ENCODE measurements at regions not wholly inside any gene's neighbourhood (a gene's known extent, or its start where the extent isn't known, plus 50 kb on each side); places are given as distances from the start of the nearest gene placed in this dataset.

- Histone ChIP-seq H2BK12ac (ENCODE audit: low read depth, low read length) (no peak overlapping the region), H3K4me3 (ENCODE audit: extremely low read depth in 1 of 4, insufficient read depth in 2 of 4, low read depth in 3 of 4, low read length in 4 of 4) (no peak overlapping the region), H2BK120ac (replicated peaks; ENCODE audit: low read depth, low read length) (no peak overlapping the region), H3K27me3 (replicated peaks in 1 of 4; ENCODE audit: control insufficient read depth in 3 of 4, extremely low read depth in 1 of 4, insufficient read depth in 3 of 4, low read length in 3 of 4) (peaks cover 20 to 33% (median 28%) of the 10 kb centered on the region in 4 experiments), H2AFZ (ENCODE audit: low read length) (no peak overlapping the region), H3K4me2 (ENCODE audit: insufficient read depth in 1 of 2, low read depth in 2 of 2, low read length in 2 of 2) (no peak overlapping the region), H3K4me1 (replicated peaks in 1 of 4; ENCODE audit: control insufficient read depth in 3 of 4, insufficient read depth in 4 of 4, low read length in 3 of 4) (peaks cover 0 to 9% (median 1%) of the 10 kb centered on the region in 4 experiments; a peak in 2 of 7 replicates), H4K20me1 (replicated peaks in 1 of 2; ENCODE audit: control insufficient read depth in 1 of 2, insufficient read depth in 2 of 2, low read length in 2 of 2) (peaks cover 0 to 1% of the 10 kb centered on the region in 2 experiments), H3K18ac (ENCODE audit: extremely low read depth, low read length) (no peak overlapping the region), H3K56ac (replicated peaks; ENCODE audit: insufficient read length, low read depth, low read length) (no peak overlapping the region), H2AK5ac (ENCODE audit: low read depth, low read length) (no peak overlapping the region), H4K5ac (ENCODE audit: insufficient read length, low read depth, low read length) (no peak overlapping the region), H3K36me3 (ENCODE audit: control insufficient read depth in 2 of 4, insufficient read depth in 4 of 4, low read length in 3 of 4) (no peaks in the 10 kb centered on the region), H3K9ac (replicated peaks in 1 of 4; ENCODE audit: extremely low read depth in 1 of 4, low read depth in 3 of 4, low read length in 3 of 4) (no peak overlapping the region), H4K91ac (replicated peaks; ENCODE audit: insufficient read length, low read length) (no peak overlapping the region), H3K4ac (replicated peaks; ENCODE audit: insufficient read length, low read depth, low read length) (no peak overlapping the region), H2BK20ac (ENCODE audit: low read length) (no peak overlapping the region), H4K8ac (ENCODE audit: extremely low read depth, insufficient read depth, low read length) (no peak overlapping the region), H2BK15ac (ENCODE audit: low read length) (no peak overlapping the region), H3K14ac (ENCODE audit: insufficient read length) (no peak overlapping the region), H3K23me2 (ENCODE audit: low read depth, low read length) (peaks cover 13% of the 10 kb centered on the region; the same call in 1 of the 2 replicates), H3K23ac (ENCODE audit: insufficient read length) (no peak overlapping the region), H3K9me3 (ENCODE audit: insufficient read depth in 2 of 2, low read depth in 1 of 2, low read length in 1 of 2) (no peaks in the 10 kb centered on the region), H3K79me2 (ENCODE audit: control insufficient read depth in 1 of 2, insufficient read depth in 2 of 2, low read length in 2 of 2) (no peaks in the 10 kb centered on the region), H2BK5ac (ENCODE audit: low read depth, low read length) (no peak overlapping the region), H3K27ac (ENCODE audit: low read depth, low read length) (no peak overlapping the region), H3K79me1 (ENCODE audit: low read depth, low read length) (no peaks in the 10 kb centered on the region)
- FAIRE-seq = no peak
- 89% methylated on average over 3 of the region's 3 CpGs; no CpG with 5 or more reads in 1 of the 2 experiments for WGBS, 2 experiments (ENCODE audit: extremely low coverage in 1 of 2, insufficient coverage in 1 of 2, insufficient read length in 1 of 2, insufficient replicate concordance in 2 of 2, low coverage in 1 of 2, low lambda C conversion rate in 2 of 2, missing lambda C conversion rate in 1 of 2)
- POLR2A ChIA-PET (ENCODE audit: partially characterized antibody) = no interaction called here
- TF ChIP-seq CEBPB (IDR thresholded peaks at IDR 0.05; ENCODE audit: low read depth, low read length) = no peak
- TF ChIP-seq RBBP5 (IDR thresholded peaks at IDR 0.05; ENCODE audit: borderline replicate concordance, low read depth, low read length) = no peak
- TF ChIP-seq TEAD4 (IDR thresholded peaks at IDR 0.05; ENCODE audit: low read depth, low read length) = no peak
- TF ChIP-seq ZNF274 (IDR thresholded peaks at IDR 0.05; ENCODE audit: borderline replicate concordance, extremely low read depth, low read length) = no peak
- no peak for DNase-seq (ENCODE audit: low read depth in 1 of 2, low spot score in 2 of 2)
- CTCF ChIA-PET (ENCODE audit: partially characterized antibody) = interaction anchor here (1.0 to 1.5 kb wide), 2 partner anchors 38 to 148 kb away, joined by 3 to 4 read pairs; no protein-coding TSS in a partner anchor
Observed at GRCh38 chr6:30002871-30003270, 58.2 kb upstream of the POLR1H start.

All from H1 (cell line).